ENCODE measurements at regions not wholly inside any gene's neighbourhood (a gene's known extent, or its start where the extent isn't known, plus 50 kb on each side); places are given as distances from the start of the nearest gene placed in this dataset.

- TF ChIP-seq CTCF (optimal IDR thresholded peaks at IDR 0.05 in 1 of 3, IDR thresholded peaks at IDR 0.05 in 1 of 3, conservative IDR thresholded peaks at IDR 0.05 in 1 of 3; ENCODE audit: extremely low read depth in 1 of 3, insufficient read depth in 2 of 3, low read length in 3 of 3) (no peak), EZH2 (IDR thresholded peaks at IDR 0.05; ENCODE audit: low read length) (no peak)
These were observed 380.6 kb downstream of the SUCLG1 start for GRCh38 chr2:84078471-84078870.
